Panc1 (cell line): ENCODE measurements at regions not wholly inside any gene's neighbourhood (a gene's known extent, or its start where the extent isn't known, plus 50 kb on each side); places are given as distances from the start of the nearest gene placed in this dataset.

Experiments
- POLR2AphosphoS5 ChIP-seq: IDR thresholded peaks from 2 replicates; pipeline ENCODE4 v1.6.1; 2012; ENCODE audit warnings: mild to moderate bottlenecking, low read depth, low read length, moderate library complexity
- TCF7L2 ChIP-seq: IDR thresholded peaks from 2 replicates; pipeline ENCODE4 v1.6.1; 2011; ENCODE audit warnings: mild to moderate bottlenecking, low read depth, low read length, inconsistent platforms
- TF ChIP-seq, protein P1 (sequence below): fragments of 450-650 bp; IDR thresholded peaks from 2 replicates; pipeline ENCODE4 v1.5.1; 2017; ENCODE audit warnings: mild to moderate bottlenecking

DNA sequence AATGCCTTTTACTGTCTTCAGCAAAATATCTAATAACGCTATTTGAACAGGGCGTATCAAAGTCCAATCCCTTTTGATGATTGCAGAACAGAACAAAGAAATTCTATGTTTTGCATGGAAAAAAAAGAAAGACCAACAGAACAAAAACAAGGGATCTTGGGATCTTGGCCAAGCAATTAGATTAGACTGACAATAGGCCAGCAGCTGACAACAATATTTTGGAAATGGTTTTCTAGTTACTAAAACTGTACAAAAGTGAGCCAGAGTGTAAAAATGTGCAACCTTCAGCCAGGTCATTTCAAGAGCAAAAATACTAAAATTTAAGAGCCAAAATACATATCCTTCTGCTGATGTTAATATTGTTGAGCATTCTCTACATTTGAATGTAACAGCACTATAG is 716.5 kb upstream of the KCND2 start:
- no peak for TF ChIP-seq TCF7L2
- TF ChIP-seq, protein P1, sequence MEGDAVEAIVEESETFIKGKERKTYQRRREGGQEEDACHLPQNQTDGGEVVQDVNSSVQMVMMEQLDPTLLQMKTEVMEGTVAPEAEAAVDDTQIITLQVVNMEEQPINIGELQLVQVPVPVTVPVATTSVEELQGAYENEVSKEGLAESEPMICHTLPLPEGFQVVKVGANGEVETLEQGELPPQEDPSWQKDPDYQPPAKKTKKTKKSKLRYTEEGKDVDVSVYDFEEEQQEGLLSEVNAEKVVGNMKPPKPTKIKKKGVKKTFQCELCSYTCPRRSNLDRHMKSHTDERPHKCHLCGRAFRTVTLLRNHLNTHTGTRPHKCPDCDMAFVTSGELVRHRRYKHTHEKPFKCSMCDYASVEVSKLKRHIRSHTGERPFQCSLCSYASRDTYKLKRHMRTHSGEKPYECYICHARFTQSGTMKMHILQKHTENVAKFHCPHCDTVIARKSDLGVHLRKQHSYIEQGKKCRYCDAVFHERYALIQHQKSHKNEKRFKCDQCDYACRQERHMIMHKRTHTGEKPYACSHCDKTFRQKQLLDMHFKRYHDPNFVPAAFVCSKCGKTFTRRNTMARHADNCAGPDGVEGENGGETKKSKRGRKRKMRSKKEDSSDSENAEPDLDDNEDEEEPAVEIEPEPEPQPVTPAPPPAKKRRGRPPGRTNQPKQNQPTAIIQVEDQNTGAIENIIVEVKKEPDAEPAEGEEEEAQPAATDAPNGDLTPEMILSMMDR, result no peak
- no peak for TF ChIP-seq POLR2AphosphoS5
